ENCODE measurements at regions not wholly inside any gene's neighbourhood (a gene's known extent, or its start where the extent isn't known, plus 50 kb on each side); places are given as distances from the start of the nearest gene placed in this dataset.

GRCh38 chr10:78162853-78163252 is 129.2 kb downstream of the RPS24 start:
- DNase-seq (ENCODE audit: low spot score): no peak

- no peak for DNase-seq (ENCODE audit: low spot score)
Observed at GRCh38 chr10:78164702-78165101, 131.0 kb downstream of the RPS24 start.

- DNase-seq (ENCODE audit: low spot score): no peak
Observed at GRCh38 chr10:78165172-78165571, 131.5 kb downstream of the RPS24 start.

GRCh38 chr10:78165617-78166016 is 132.0 kb downstream of the RPS24 start:
- DNase-seq (ENCODE audit: low spot score): no peak

GRCh38 chr10:78166261-78166660 is 132.6 kb downstream of the RPS24 start:
- DNase-seq (ENCODE audit: low spot score): no peak

- no peak for DNase-seq (ENCODE audit: low spot score)
Observed at GRCh38 chr10:78169214-78169613, 135.6 kb downstream of the RPS24 start.

- no peak for DNase-seq (ENCODE audit: low spot score)
Observed at GRCh38 chr10:78170026-78170475, 136.4 kb downstream of the RPS24 start.

- no peak for DNase-seq (ENCODE audit: low spot score)
Observed at GRCh38 chr10:78171633-78172400, 138.2 kb downstream of the RPS24 start.

GRCh38 chr10:78173360-78174015 is 139.8 kb downstream of the RPS24 start:
- DNase-seq (ENCODE audit: low spot score): no peak

- no peak for DNase-seq (ENCODE audit: low spot score)
Observed at GRCh38 chr10:78175444-78176015, 141.9 kb downstream of the RPS24 start.

- DNase-seq (ENCODE audit: low spot score): no peak
Observed at GRCh38 chr10:78176320-78177317, 143.0 kb downstream of the RPS24 start.

GRCh38 chr10:78177491-78178185 is 144.0 kb downstream of the RPS24 start:
- no peak for DNase-seq (ENCODE audit: low spot score)

- DNase-seq (ENCODE audit: low spot score): no peak
Observed at GRCh38 chr10:78178397-78178796, 144.7 kb downstream of the RPS24 start.

- no peak for DNase-seq (ENCODE audit: low spot score)
Observed at GRCh38 chr10:78178940-78179339, 145.3 kb downstream of the RPS24 start.

- DNase-seq (ENCODE audit: low spot score): no peak
Observed at GRCh38 chr10:78179886-78180705, 146.4 kb downstream of the RPS24 start.

- no peak for DNase-seq (ENCODE audit: low spot score)
Observed at GRCh38 chr10:78181381-78182055, 147.9 kb downstream of the RPS24 start.

GRCh38 chr10:78182841-78183240 is 149.2 kb downstream of the RPS24 start:
- no peak for DNase-seq (ENCODE audit: low spot score)

- no peak for DNase-seq (ENCODE audit: low spot score)
Observed at GRCh38 chr10:78184851-78185692, 151.4 kb downstream of the RPS24 start.

GRCh38 chr10:78185693-78186055 is 152.0 kb downstream of the RPS24 start:
- no peak for DNase-seq (ENCODE audit: low spot score)
